HUES64 (cell line): ENCODE measurements at regions not wholly inside any gene's neighbourhood (a gene's known extent, or its start where the extent isn't known, plus 50 kb on each side); places are given as distances from the start of the nearest gene placed in this dataset.

ENCODE experiments used
- H3K27ac ChIP-seq: 2 replicates; pipeline ENCODE4 v1.7.0; 2013; ENCODE audit warnings: low read depth, low read length, inconsistent platforms
- H3K27me3 ChIP-seq: 2 replicates; pipeline ENCODE4 v1.6.1; 2013; ENCODE audit warnings: mild to moderate bottlenecking, low read length; ENCODE audit not compliant: insufficient read depth
- H3K36me3 ChIP-seq: 2 replicates; pipeline ENCODE4 v1.6.1; 2013; ENCODE audit warnings: mild to moderate bottlenecking, low read length; ENCODE audit not compliant: insufficient read depth
- H3K4me1 ChIP-seq: 2 replicates; pipeline ENCODE4 v1.6.1; 2013; ENCODE audit warnings: mild to moderate bottlenecking, low read length, moderate library complexity; ENCODE audit not compliant: insufficient read depth
- H3K4me3 ChIP-seq: 2 replicates; pipeline ENCODE4 v1.5.1; 2013; ENCODE audit warnings: mild to moderate bottlenecking, low read length, moderate library complexity
- H3K9ac ChIP-seq: 2 replicates; pipeline ENCODE4 v1.6.1; 2013; ENCODE audit warnings: mild to moderate bottlenecking, low read depth, low read length
- H3K9me3 ChIP-seq: 2 replicates; pipeline ENCODE4 v1.6.1; 2013; ENCODE audit warnings: low read depth, low read length; ENCODE audit not compliant: insufficient read depth
- WGBS: fragments of 150-250, 120-280 bp; methylation state at CpG from one replicate; pipeline ENCODE4 v1.1.7; 2013; ENCODE audit warnings: missing lambda C conversion rate; 5-methylcytosine and 5-hydroxymethylcytosine counted together

GRCh38 chr3:24582431-24583403, 88.1 kb upstream of the THRB start:
- 84% methylated on average over 10 of the region's 10 CpGs for WGBS

GRCh38 chr3:24586920-24587319, 92.3 kb upstream of the THRB start:
- H3K4me1 ChIP-seq = 0 out of 2 replicates have a peak, but pooled peaks cover 4% of the 10 kb centered on the region
- H3K4me3 ChIP-seq = no peak overlapping the region
- no peak overlapping the region for H3K9ac ChIP-seq
- H3K36me3 ChIP-seq = no peaks in the 10 kb centered on the region
- WGBS = 76% methylated on average over 4 of the region's 4 CpGs
- H3K27ac ChIP-seq = no peak overlapping the region
- no peaks in the 10 kb centered on the region for H3K9me3 ChIP-seq
- H3K27me3 ChIP-seq = no peaks in the 10 kb centered on the region

More at GRCh38 chr3:24582431-24583403, 88.1 kb upstream of the THRB start:
- no peak overlapping the region for H3K9ac ChIP-seq
- H3K4me3 ChIP-seq = no peak overlapping the region
- no peak overlapping the region for H3K27ac ChIP-seq
- H3K9me3 ChIP-seq = no peaks in the 10 kb centered on the region
- no peaks in the 10 kb centered on the region for H3K27me3 ChIP-seq
- H3K36me3 ChIP-seq = no peaks in the 10 kb centered on the region
- peaks cover 14% of the 10 kb centered on the region for H3K4me1 ChIP-seq

- H3K27me3 ChIP-seq = no peaks in the 10 kb centered on the region
- WGBS = 85% methylated on average over 5 of the region's 6 CpGs
- H3K9me3 ChIP-seq = no peaks in the 10 kb centered on the region
- no peak overlapping the region for H3K4me3 ChIP-seq
- no peak overlapping the region for H3K27ac ChIP-seq
- no peaks in the 10 kb centered on the region for H3K4me1 ChIP-seq
- no peaks in the 10 kb centered on the region for H3K36me3 ChIP-seq
- no peak overlapping the region for H3K9ac ChIP-seq
Measured at GRCh38 chr3:24588629-24589512, 94.2 kb upstream of the THRB start.

GRCh38 chr3:24589513-24589851, 94.8 kb upstream of the THRB start:
- no peak overlapping the region for H3K9ac ChIP-seq
- no peak overlapping the region for H3K4me3 ChIP-seq
- no peaks in the 10 kb centered on the region for H3K9me3 ChIP-seq
- no peaks in the 10 kb centered on the region for H3K4me1 ChIP-seq
- H3K27me3 ChIP-seq = no peaks in the 10 kb centered on the region
- WGBS = 100% methylated on average over 1 of the region's 1 CpG
- H3K36me3 ChIP-seq = no peaks in the 10 kb centered on the region
- no peak overlapping the region for H3K27ac ChIP-seq

- Histone ChIP-seq H3K9me3 (no peaks in the 10 kb centered on the region), H3K4me1 (no peaks in the 10 kb centered on the region), H3K27me3 (no peaks in the 10 kb centered on the region), H3K9ac (no peak overlapping the region), H3K36me3 (no peaks in the 10 kb centered on the region), H3K27ac (no peak overlapping the region), H3K4me3 (no peak overlapping the region)
- 100% methylated on average over 1 of the region's 3 CpGs for WGBS
Measured at GRCh38 chr3:24589931-24590880, 95.6 kb upstream of the THRB start.

- H3K9me3 ChIP-seq = no peaks in the 10 kb centered on the region
- H3K36me3 ChIP-seq = no peaks in the 10 kb centered on the region
- H3K9ac ChIP-seq = no peak overlapping the region
- no peaks in the 10 kb centered on the region for H3K27me3 ChIP-seq
- no peaks in the 10 kb centered on the region for H3K4me1 ChIP-seq
- no peak overlapping the region for H3K27ac ChIP-seq
- no peak overlapping the region for H3K4me3 ChIP-seq
Measured at GRCh38 chr3:24591191-24591590, 96.5 kb upstream of the THRB start.

GRCh38 chr3:24591661-24592555, 97.3 kb upstream of the THRB start:
- no peak overlapping the region for H3K27ac ChIP-seq
- no peaks in the 10 kb centered on the region for H3K9me3 ChIP-seq
- no peaks in the 10 kb centered on the region for H3K27me3 ChIP-seq
- H3K9ac ChIP-seq = no peak overlapping the region
- H3K36me3 ChIP-seq = no peaks in the 10 kb centered on the region
- H3K4me1 ChIP-seq = no peaks in the 10 kb centered on the region
- H3K4me3 ChIP-seq = no peak overlapping the region
- 92% methylated on average over 5 of the region's 5 CpGs for whole genome bisulfite sequencing

GRCh38 chr3:24594161-24594560, 99.5 kb upstream of the THRB start:
- H3K27ac ChIP-seq = no peak overlapping the region
- H3K27me3 ChIP-seq = no peaks in the 10 kb centered on the region
- no peaks in the 10 kb centered on the region for H3K36me3 ChIP-seq
- H3K4me3 ChIP-seq = no peak overlapping the region
- H3K9me3 ChIP-seq = no peaks in the 10 kb centered on the region
- no peak overlapping the region for H3K9ac ChIP-seq
- H3K4me1 ChIP-seq = peaks cover 13% of the 10 kb centered on the region

- no peaks in the 10 kb centered on the region for H3K9me3 ChIP-seq
- no peak overlapping the region for H3K9ac ChIP-seq
- H3K4me3 ChIP-seq = no peak overlapping the region
- WGBS = 92% methylated on average over 1 of the region's 2 CpGs
- peaks cover 16% of the 10 kb centered on the region for H3K4me1 ChIP-seq
- no peaks in the 10 kb centered on the region for H3K27me3 ChIP-seq
- no peaks in the 10 kb centered on the region for H3K36me3 ChIP-seq
- no peak overlapping the region for H3K27ac ChIP-seq
Measured at GRCh38 chr3:24595796-24596195, 101.1 kb upstream of the THRB start.

GRCh38 chr3:24596626-24597025, 102.0 kb upstream of the THRB start:
- Histone ChIP-seq H3K9me3 (no peaks in the 10 kb centered on the region), H3K4me3 (no peak overlapping the region), H3K4me1 (peaks cover 16% of the 10 kb centered on the region), H3K36me3 (no peaks in the 10 kb centered on the region), H3K27me3 (no peaks in the 10 kb centered on the region), H3K9ac (no peak overlapping the region), H3K27ac (no peak overlapping the region)
- 94% methylated on average over 2 of the region's 2 CpGs for WGBS
